Adrenal gland (tissue), 5 donors: ENCODE measurements at regions not wholly inside any gene's neighbourhood (a gene's known extent, or its start where the extent isn't known, plus 50 kb on each side); places are given as distances from the start of the nearest gene placed in this dataset.

Experiments used
- CTCF ChIP-seq, 6 experiments: fragments of 450-650 bp in 4 of 6; fragments of 200-600 bp in 2 of 6; sonication (generic) in 1 of 6; IDR thresholded peaks; 1 replicate in 5 of 6; 2 replicates in 1 of 6; pipeline versions ENCODE4 v1.5.1 to v1.8.0; 2016 to 2021; ENCODE audit warnings: antibody characterized with exemption in 6 of 6, mild to moderate bottlenecking in 2 of 6, moderate library complexity in 1 of 6
- POLR2A ChIP-seq, 2 donors: fragments of 450-650 bp; IDR thresholded peaks; one replicate each; pipeline ENCODE4 v1.6.1; 2017; ENCODE audit warnings: antibody characterized with exemption in 2 of 2, mild to moderate bottlenecking in 2 of 2, moderate library complexity in 1 of 2
- donor health status: DM: no; HTN: no; CAD: no.

GRCh38 chr12:24741216-24741615 lies 207.7 kb downstream of the BCAT1 start:
- TF ChIP-seq CTCF (IDR thresholded peaks at IDR 0.05) (no peak), POLR2A (IDR thresholded peaks at IDR 0.05) (no peak)
